HEK293 (cell line): ENCODE measurements at regions not wholly inside any gene's neighbourhood (a gene's known extent, or its start where the extent isn't known, plus 50 kb on each side); places are given as distances from the start of the nearest gene placed in this dataset.

Experiments
- CTCF ChIA-PET: fragments of 350-600 bp; formaldehyde crosslinking; extraction: SDS; loops from one replicate; lab custom pipeline; 2021; ENCODE audit warnings: antibody characterized with exemption; lab: Yijun Ruan, JAX
- POLR2A ChIA-PET: fragments of 300-600 bp; formaldehyde crosslinking; extraction: SDS; loops from one replicate; lab custom pipeline; 2020; ENCODE audit warnings: antibody characterized with exemption, inconsistent platforms; lab: Yijun Ruan, JAX
- H3K27ac ChIP-seq: fragments of 200-500 bp; sonication (Bioruptor generic); 2 replicates; pipeline ENCODE4 v1.5.1; 2014; ENCODE audit warnings: low read depth, low read length, control low read depth, inconsistent platforms; ENCODE audit errors: extremely low read depth
- H3K36me3 ChIP-seq, 2 experiments: fragments of 200-500 bp in 1 of 2; sonication (Bioruptor generic) in 1 of 2; 1 replicate in 1 of 2; 2 replicates in 1 of 2; pipeline ENCODE4 v1.5.1; 2014 to 2017; ENCODE audit warnings: inconsistent platforms in 2 of 2, low read length in 2 of 2; ENCODE audit not compliant: control insufficient read depth in 2 of 2, insufficient read depth in 1 of 2
- H3K4me1 ChIP-seq: fragments of 200-500 bp; sonication (Bioruptor generic); 2 replicates; pipeline ENCODE4 v1.5.1; 2014; ENCODE audit warnings: mild to moderate bottlenecking, low read length, inconsistent platforms; ENCODE audit not compliant: control insufficient read depth, insufficient read depth
- H3K4me3 ChIP-seq: 2 replicates; pipeline ENCODE4 v1.5.1; 2011; ENCODE audit warnings: low read depth, mild to moderate bottlenecking, control low read depth, low read length, moderate library complexity
- H3K9me3 ChIP-seq: fragments of 200-500 bp; sonication (Bioruptor generic); 2 replicates; pipeline ENCODE4 v1.5.1; 2014; ENCODE audit warnings: low read depth, low read length, inconsistent platforms; ENCODE audit not compliant: control insufficient read depth, insufficient read depth
- BCL11A ChIP-seq: fragments of 450-650 bp; formaldehyde crosslinking; IDR thresholded peaks from 2 replicates; pipeline ENCODE4 v1.5.1; 2016; ENCODE audit warnings: low read depth, missing biosample characterization, missing genetic modification characterization
- GLI2 ChIP-seq: fragments of 450-650 bp; formaldehyde crosslinking; IDR thresholded peaks from 2 replicates; pipeline ENCODE4; 2017; ENCODE audit warnings: missing biosample characterization, missing genetic modification characterization, low read depth, borderline replicate concordance
- KLF9 ChIP-seq: fragments of 450-650 bp; formaldehyde crosslinking; IDR thresholded peaks from 2 replicates; pipeline ENCODE4 v1.5.1; 2016; ENCODE audit warnings: missing biosample characterization, missing genetic modification characterization, low read depth
- SCRT1 ChIP-seq: fragments of 450-650 bp; formaldehyde crosslinking; IDR thresholded peaks from 2 replicates; pipeline ENCODE4 v1.5.1; 2016; ENCODE audit warnings: missing biosample characterization, missing genetic modification characterization, borderline replicate concordance
- TCF7L2 ChIP-seq: IDR thresholded peaks from 2 replicates; pipeline ENCODE4 v1.6.1; 2011; ENCODE audit warnings: low read depth, mild to moderate bottlenecking, inconsistent platforms, low read length, moderate library complexity, borderline replicate concordance
- ZBTB17 ChIP-seq: fragments of 450-650 bp; formaldehyde crosslinking; IDR thresholded peaks from 2 replicates; pipeline ENCODE4 v1.5.1; 2016; ENCODE audit warnings: missing biosample characterization, missing genetic modification characterization
- ZFP69B ChIP-seq: fragments of 450-650 bp; formaldehyde crosslinking; IDR thresholded peaks from 2 replicates; pipeline ENCODE4 v1.5.1; 2016; ENCODE audit warnings: missing biosample characterization, missing genetic modification characterization
- ZNF10 ChIP-seq: fragments of 450-650 bp; formaldehyde crosslinking; IDR thresholded peaks from 2 replicates; pipeline ENCODE4 v1.5.1; 2017; ENCODE audit warnings: missing biosample characterization, missing genetic modification characterization
- ZNF121 ChIP-seq: fragments of 450-650 bp; formaldehyde crosslinking; IDR thresholded peaks from 2 replicates; pipeline ENCODE4 v1.5.1; 2016; ENCODE audit warnings: missing biosample characterization, missing genetic modification characterization
- ZNF138 ChIP-seq: fragments of 450-650 bp; formaldehyde crosslinking; IDR thresholded peaks from 2 replicates; pipeline ENCODE4 v1.5.1; 2016; ENCODE audit warnings: missing biosample characterization, missing genetic modification characterization, borderline replicate concordance
- ZNF16 ChIP-seq: fragments of 450-650 bp; formaldehyde crosslinking; IDR thresholded peaks from 2 replicates; pipeline ENCODE4 v1.5.1; 2016; ENCODE audit warnings: low read depth, missing biosample characterization, missing genetic modification characterization
- ZNF23 ChIP-seq: fragments of 450-650 bp; formaldehyde crosslinking; IDR thresholded peaks from 2 replicates; pipeline ENCODE4 v1.5.1; 2016; ENCODE audit warnings: missing biosample characterization, missing genetic modification characterization, borderline replicate concordance
- ZNF311 ChIP-seq: fragments of 450-650 bp; formaldehyde crosslinking; IDR thresholded peaks from 2 replicates; pipeline ENCODE4 v1.5.1; 2017; ENCODE audit warnings: missing biosample characterization, missing genetic modification characterization, borderline replicate concordance
- ZNF350 ChIP-seq: fragments of 450-650 bp; formaldehyde crosslinking; IDR thresholded peaks from 2 replicates; pipeline ENCODE4 v1.5.0; 2017; ENCODE audit warnings: missing biosample characterization, mild to moderate bottlenecking, missing genetic modification characterization
- ZNF37A ChIP-seq: fragments of 450-650 bp; IDR thresholded peaks from 2 replicates; pipeline ENCODE4 v1.5.1; 2018; ENCODE audit warnings: missing biosample characterization, missing genetic modification characterization
- ZNF394 ChIP-seq: fragments of 450-650 bp; formaldehyde crosslinking; IDR thresholded peaks from 2 replicates; pipeline ENCODE4 v1.5.1; 2016; ENCODE audit warnings: missing biosample characterization, missing genetic modification characterization, mild to moderate bottlenecking, moderate library complexity, borderline replicate concordance
- ZNF48 ChIP-seq: fragments of 450-650 bp; formaldehyde crosslinking; IDR thresholded peaks from 2 replicates; pipeline ENCODE4 v1.5.1; 2016; ENCODE audit warnings: missing biosample characterization, missing genetic modification characterization
- ZNF510 ChIP-seq: fragments of 450-650 bp; formaldehyde crosslinking; IDR thresholded peaks from 2 replicates; pipeline ENCODE4 v1.5.1; 2018; ENCODE audit warnings: mild to moderate bottlenecking, missing genetic modification characterization, missing biosample characterization; ENCODE audit not compliant: insufficient replicate concordance
- ZNF555 ChIP-seq: fragments of 450-650 bp; formaldehyde crosslinking; conservative IDR thresholded peaks from 2 replicates; pipeline ENCODE4 v1.5.1; 2017; ENCODE audit warnings: missing biosample characterization, mild to moderate bottlenecking, missing genetic modification characterization, inconsistent platforms
- ZNF621 ChIP-seq: fragments of 450-650 bp; formaldehyde crosslinking; IDR thresholded peaks from 2 replicates; pipeline ENCODE4 v1.5.1; 2017; ENCODE audit warnings: missing biosample characterization, missing genetic modification characterization
- ZNF623 ChIP-seq: fragments of 450-650 bp; formaldehyde crosslinking; IDR thresholded peaks from 2 replicates; pipeline ENCODE4 v1.5.1; 2016; ENCODE audit warnings: missing biosample characterization, missing genetic modification characterization
- ZNF664 ChIP-seq: fragments of 450-650 bp; formaldehyde crosslinking; IDR thresholded peaks from 2 replicates; pipeline ENCODE4 v1.5.1; 2016; ENCODE audit warnings: missing biosample characterization, missing genetic modification characterization
- ZNF707 ChIP-seq: fragments of 450-650 bp; formaldehyde crosslinking; IDR thresholded peaks from 2 replicates; pipeline ENCODE4 v1.5.1; 2016; ENCODE audit warnings: missing biosample characterization, missing genetic modification characterization
- ZXDB ChIP-seq: fragments of 450-650 bp; formaldehyde crosslinking; IDR thresholded peaks from 2 replicates; pipeline ENCODE4 v1.5.1; 2016; ENCODE audit warnings: missing biosample characterization, missing genetic modification characterization
- TF ChIP-seq, protein P1 (sequence below): fragments of 450-650 bp; formaldehyde crosslinking; IDR thresholded peaks from 2 replicates; pipeline ENCODE4 v1.5.1; 2017; ENCODE audit warnings: missing biosample characterization, missing genetic modification characterization
- TF ChIP-seq, protein P2 (sequence below): fragments of 450-650 bp; formaldehyde crosslinking; IDR thresholded peaks from 2 replicates; pipeline ENCODE4 v1.5.1; 2016; ENCODE audit warnings: missing biosample characterization, missing genetic modification characterization
- TF ChIP-seq, protein P3 (sequence below): fragments of 450-650 bp; formaldehyde crosslinking; IDR thresholded peaks from 2 replicates; pipeline ENCODE4 v1.5.1; 2017; ENCODE audit warnings: missing biosample characterization, missing genetic modification characterization
- TF ChIP-seq, protein P4 (sequence below): fragments of 450-650 bp; formaldehyde crosslinking; IDR thresholded peaks from 2 replicates; pipeline ENCODE4 v1.5.1; 2016; ENCODE audit warnings: missing biosample characterization, missing genetic modification characterization
- TF ChIP-seq, protein P5 (sequence below): fragments of 450-650 bp; formaldehyde crosslinking; IDR thresholded peaks from 2 replicates; pipeline ENCODE4 v1.5.1; 2016; ENCODE audit warnings: missing biosample characterization, missing genetic modification characterization, low read depth
- TF ChIP-seq, protein P6 (sequence below): fragments of 450-650 bp; formaldehyde crosslinking; IDR thresholded peaks from 2 replicates; pipeline ENCODE4 v1.5.1; 2016; ENCODE audit warnings: missing biosample characterization, missing genetic modification characterization

DNA sequence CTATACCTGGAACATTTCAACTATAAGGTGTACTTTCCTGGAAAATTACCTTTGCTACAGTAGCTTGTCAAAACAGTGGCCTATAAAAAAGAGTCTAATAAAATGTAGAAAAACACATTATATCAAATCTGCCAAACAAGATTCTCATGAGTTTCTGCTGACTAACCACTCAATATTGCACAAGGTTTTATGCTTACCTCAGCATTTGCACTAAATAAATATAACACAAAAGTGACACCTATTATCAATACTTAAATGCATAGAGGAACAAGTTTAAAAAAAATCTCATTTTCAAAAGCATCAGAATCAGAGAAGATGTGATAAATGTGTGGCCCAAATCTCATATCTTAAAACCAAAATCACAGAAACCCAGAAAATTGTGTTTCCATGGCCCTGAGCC, 281.4 kb downstream of the RSL24D1 start:
- no peaks in the 10 kb centered on the region for H3K9me3 ChIP-seq

DNA sequence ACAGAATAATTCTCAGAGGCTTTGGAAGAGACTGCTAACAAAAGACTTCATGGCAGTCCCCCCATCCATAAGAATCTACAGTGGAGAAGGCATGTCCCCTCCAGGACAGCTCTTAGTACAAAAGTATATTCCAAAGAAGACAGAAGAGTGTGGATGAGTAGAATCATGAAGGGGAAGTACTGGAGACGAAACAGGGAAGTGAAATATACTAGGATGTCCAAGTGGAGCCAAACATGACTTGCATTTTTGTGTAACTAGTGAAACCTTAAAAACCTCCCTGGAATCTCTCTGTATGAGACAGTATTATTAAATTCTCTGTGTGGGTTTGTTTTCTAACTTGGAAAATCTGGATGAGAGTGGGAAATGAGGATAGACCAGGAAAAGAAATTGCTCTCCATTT, 312.4 kb downstream of the RSL24D1 start:
- ChIA-PET CTCF (no interaction called here), POLR2A (no interaction called here)
- H3K4me3 ChIP-seq: no peak overlapping the region
- no peaks in the 10 kb centered on the region for H3K9me3 ChIP-seq
- H3K27ac ChIP-seq: no peak overlapping the region
- H3K36me3 ChIP-seq: no peaks in the 10 kb centered on the region
- no peaks in the 10 kb centered on the region for H3K4me1 ChIP-seq
- no peak for TF ChIP-seq KLF9 (tag by site-specific recombination)
- TF ChIP-seq, protein P1, sequence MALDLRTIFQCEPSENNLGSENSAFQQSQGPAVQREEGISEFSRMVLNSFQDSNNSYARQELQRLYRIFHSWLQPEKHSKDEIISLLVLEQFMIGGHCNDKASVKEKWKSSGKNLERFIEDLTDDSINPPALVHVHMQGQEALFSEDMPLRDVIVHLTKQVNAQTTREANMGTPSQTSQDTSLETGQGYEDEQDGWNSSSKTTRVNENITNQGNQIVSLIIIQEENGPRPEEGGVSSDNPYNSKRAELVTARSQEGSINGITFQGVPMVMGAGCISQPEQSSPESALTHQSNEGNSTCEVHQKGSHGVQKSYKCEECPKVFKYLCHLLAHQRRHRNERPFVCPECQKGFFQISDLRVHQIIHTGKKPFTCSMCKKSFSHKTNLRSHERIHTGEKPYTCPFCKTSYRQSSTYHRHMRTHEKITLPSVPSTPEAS (tag by site-specific recombination): no peak
- no peak for TF ChIP-seq ZNF37A (tag by site-specific recombination)
- TF ChIP-seq, protein P2, sequence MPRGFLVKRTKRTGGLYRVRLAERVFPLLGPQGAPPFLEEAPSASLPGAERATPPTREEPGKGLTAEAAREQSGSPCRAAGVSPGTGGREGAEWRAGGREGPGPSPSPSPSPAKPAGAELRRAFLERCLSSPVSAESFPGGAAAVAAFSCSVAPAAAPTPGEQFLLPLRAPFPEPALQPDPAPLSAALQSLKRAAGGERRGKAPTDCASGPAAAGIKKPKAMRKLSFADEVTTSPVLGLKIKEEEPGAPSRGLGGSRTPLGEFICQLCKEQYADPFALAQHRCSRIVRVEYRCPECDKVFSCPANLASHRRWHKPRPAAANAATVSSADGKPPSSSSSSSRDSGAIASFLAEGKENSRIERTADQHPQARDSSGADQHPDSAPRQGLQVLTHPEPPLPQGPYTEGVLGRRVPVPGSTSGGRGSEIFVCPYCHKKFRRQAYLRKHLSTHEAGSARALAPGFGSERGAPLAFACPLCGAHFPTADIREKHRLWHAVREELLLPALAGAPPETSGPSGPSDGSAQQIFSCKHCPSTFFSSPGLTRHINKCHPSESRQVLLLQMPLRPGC (tag by site-specific recombination): no peak
- no peak for TF ChIP-seq ZNF48
- no peak for TF ChIP-seq SCRT1 (tag by site-specific recombination)
- TF ChIP-seq ZXDB: no peak
- TF ChIP-seq ZNF311: no peak
- no peak for TF ChIP-seq ZBTB17 (tag by site-specific recombination)
- TF ChIP-seq ZNF16 (tag by site-specific recombination): no peak
- TF ChIP-seq, protein P3, sequence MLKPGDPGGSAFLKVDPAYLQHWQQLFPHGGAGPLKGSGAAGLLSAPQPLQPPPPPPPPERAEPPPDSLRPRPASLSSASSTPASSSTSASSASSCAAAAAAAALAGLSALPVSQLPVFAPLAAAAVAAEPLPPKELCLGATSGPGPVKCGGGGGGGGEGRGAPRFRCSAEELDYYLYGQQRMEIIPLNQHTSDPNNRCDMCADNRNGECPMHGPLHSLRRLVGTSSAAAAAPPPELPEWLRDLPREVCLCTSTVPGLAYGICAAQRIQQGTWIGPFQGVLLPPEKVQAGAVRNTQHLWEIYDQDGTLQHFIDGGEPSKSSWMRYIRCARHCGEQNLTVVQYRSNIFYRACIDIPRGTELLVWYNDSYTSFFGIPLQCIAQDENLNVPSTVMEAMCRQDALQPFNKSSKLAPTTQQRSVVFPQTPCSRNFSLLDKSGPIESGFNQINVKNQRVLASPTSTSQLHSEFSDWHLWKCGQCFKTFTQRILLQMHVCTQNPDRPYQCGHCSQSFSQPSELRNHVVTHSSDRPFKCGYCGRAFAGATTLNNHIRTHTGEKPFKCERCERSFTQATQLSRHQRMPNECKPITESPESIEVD (tag by site-specific recombination): no peak
- no peak for TF ChIP-seq ZNF121 (tag by site-specific recombination)
- no peak for TF ChIP-seq ZNF350
- TF ChIP-seq, protein P4, sequence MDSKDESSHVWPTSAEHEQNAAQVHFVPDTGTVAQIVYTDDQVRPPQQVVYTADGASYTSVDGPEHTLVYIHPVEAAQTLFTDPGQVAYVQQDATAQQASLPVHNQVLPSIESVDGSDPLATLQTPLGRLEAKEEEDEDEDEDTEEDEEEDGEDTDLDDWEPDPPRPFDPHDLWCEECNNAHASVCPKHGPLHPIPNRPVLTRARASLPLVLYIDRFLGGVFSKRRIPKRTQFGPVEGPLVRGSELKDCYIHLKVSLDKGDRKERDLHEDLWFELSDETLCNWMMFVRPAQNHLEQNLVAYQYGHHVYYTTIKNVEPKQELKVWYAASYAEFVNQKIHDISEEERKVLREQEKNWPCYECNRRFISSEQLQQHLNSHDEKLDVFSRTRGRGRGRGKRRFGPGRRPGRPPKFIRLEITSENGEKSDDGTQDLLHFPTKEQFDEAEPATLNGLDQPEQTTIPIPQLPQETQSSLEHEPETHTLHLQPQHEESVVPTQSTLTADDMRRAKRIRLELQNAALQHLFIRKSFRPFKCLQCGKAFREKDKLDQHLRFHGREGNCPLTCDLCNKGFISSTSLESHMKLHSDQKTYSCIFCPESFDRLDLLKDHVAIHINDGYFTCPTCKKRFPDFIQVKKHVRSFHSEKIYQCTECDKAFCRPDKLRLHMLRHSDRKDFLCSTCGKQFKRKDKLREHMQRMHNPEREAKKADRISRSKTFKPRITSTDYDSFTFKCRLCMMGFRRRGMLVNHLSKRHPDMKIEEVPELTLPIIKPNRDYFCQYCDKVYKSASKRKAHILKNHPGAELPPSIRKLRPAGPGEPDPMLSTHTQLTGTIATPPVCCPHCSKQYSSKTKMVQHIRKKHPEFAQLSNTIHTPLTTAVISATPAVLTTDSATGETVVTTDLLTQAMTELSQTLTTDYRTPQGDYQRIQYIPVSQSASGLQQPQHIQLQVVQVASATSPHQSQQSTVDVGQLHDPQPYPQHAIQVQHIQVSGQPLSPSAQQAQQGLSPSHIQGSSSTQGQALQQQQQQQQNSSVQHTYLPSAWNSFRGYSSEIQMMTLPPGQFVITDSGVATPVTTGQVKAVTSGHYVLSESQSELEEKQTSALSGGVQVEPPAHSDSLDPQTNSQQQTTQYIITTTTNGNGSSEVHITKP: no peak
- TF ChIP-seq ZNF138 (tag by site-specific recombination): no peak
- TF ChIP-seq ZNF555: no peak

More for the DNA sequence above, 281.4 kb downstream of the RSL24D1 start:
- TF ChIP-seq, protein P5, sequence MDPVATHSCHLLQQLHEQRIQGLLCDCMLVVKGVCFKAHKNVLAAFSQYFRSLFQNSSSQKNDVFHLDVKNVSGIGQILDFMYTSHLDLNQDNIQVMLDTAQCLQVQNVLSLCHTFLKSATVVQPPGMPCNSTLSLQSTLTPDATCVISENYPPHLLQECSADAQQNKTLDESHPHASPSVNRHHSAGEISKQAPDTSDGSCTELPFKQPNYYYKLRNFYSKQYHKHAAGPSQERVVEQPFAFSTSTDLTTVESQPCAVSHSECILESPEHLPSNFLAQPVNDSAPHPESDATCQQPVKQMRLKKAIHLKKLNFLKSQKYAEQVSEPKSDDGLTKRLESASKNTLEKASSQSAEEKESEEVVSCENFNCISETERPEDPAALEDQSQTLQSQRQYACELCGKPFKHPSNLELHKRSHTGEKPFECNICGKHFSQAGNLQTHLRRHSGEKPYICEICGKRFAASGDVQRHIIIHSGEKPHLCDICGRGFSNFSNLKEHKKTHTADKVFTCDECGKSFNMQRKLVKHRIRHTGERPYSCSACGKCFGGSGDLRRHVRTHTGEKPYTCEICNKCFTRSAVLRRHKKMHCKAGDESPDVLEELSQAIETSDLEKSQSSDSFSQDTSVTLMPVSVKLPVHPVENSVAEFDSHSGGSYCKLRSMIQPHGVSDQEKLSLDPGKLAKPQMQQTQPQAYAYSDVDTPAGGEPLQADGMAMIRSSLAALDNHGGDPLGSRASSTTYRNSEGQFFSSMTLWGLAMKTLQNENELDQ (tag by site-specific recombination): no peak
- TF ChIP-seq ZNF10 (tag by site-specific recombination): no peak
- TF ChIP-seq GLI2 (tag by site-specific recombination): no peak
- no peak for TF ChIP-seq ZNF394 (tag by site-specific recombination)
- TF ChIP-seq ZNF623 (tag by site-specific recombination): no peak
- TF ChIP-seq ZNF664 (tag by site-specific recombination): no peak
- no peak for TF ChIP-seq ZNF23 (tag by site-specific recombination)
- TF ChIP-seq ZNF707 (tag by site-specific recombination): no peak
- TF ChIP-seq ZFP69B (tag by site-specific recombination): no peak
- no peak for TF ChIP-seq TCF7L2
- no peak for TF ChIP-seq ZNF510 (tag by site-specific recombination)
- no peak for TF ChIP-seq SCRT1 (tag by site-specific recombination)
- no peak for TF ChIP-seq ZNF621 (tag by site-specific recombination)
- no peak for TF ChIP-seq BCL11A
- TF ChIP-seq, protein P6, sequence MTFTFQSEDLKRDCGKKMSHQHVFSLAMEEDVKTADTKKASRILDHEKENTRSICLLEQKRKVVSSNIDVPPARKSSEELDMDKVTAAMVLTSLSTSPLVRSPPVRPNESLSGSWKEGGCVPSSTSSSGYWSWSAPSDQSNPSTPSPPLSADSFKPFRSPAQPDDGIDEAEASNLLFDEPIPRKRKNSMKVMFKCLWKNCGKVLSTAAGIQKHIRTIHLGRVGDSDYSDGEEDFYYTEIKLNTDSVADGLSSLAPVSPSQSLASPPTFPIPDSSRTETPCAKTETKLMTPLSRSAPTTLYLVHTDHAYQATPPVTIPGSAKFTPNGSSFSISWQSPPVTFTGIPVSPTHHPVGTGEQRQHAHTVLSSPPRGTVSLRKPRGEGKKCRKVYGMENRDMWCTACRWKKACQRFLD (tag by site-specific recombination): no peak
- H3K27ac ChIP-seq: no peak overlapping the region
- ChIA-PET POLR2A (no interaction called here), CTCF (no interaction called here)
- H3K36me3 ChIP-seq: no peaks in the 10 kb centered on the region
- no peaks in the 10 kb centered on the region for H3K4me1 ChIP-seq
- H3K4me3 ChIP-seq: no peak overlapping the region
